Limb (tissue), 2 donors: ENCODE measurements at regions not wholly inside any gene's neighbourhood (a gene's known extent, or its start where the extent isn't known, plus 50 kb on each side); places are given as distances from the start of the nearest gene placed in this dataset.
A peak's percentile ranks its signal among the peaks of the same experiment; 100 is the strongest.

Source experiments
- DNase-seq, 2 donors: peaks; one replicate each; pipeline ENCODE4 v3.0.0-alpha.2; 2016; ENCODE audit errors: extremely low spot score in 2 of 2

DNA sequence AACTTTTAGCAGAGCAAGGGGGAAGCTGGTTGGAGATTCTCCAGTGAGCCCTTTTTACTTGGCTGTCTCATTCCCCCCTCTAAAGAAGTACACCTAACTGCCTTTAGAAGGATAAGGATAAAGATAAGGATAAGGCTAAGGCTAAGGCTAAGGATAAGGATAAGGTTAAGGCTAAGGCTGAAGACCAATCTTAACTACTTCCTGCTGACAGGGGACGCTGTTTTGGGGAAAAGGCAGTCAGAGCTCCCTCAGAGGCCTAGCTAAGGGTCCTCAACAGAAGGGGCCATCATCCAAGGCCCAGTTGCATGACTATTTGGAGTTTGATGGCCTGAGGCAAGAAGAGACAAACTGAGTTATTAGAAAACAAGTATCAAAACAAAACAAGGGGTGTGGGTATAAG, 94.3 kb upstream of the ARPP21 start:
- DNase-seq = no peak

DNA sequence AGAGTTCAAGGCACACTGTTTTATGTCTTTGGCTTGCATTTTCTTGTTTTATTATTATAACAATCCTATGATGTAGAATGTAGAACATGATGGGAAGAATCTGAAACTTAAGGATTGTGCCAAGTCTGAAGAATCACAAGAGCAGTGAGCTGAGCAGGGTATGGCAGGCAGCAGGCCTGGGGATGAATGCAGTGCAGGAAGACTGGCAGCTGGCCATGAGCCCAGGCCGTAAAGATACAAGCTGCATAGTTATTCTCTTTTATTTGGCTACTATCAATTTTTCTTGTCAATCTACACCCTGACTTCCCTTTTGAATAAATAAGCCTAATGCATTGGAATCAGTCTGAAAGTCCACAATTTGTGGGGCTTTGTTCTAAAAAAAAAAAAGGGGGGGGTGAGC, 89.6 kb upstream of the ARPP21 start:
- DNase-seq = no peak

DNA sequence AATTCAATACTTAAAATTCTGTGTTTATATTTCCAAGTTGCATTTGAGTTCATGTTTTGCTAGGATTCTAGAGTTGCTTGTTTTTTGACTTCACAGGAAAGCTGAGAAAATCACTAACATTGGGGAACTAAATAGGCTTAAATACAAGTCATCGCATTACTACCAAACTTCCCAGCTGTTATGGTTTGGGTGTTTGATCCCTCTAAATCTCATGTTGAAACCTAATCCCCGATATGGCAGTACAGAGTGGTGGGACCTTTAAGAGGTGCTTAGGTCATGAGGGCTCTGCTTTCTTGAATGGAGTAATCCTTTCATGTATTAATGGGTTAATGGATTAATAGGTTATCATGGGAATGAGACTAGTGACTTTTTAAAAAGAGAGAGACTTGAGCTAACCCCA, 77.2 kb upstream of the ARPP21 start:
- no peak for DNase-seq

DNA sequence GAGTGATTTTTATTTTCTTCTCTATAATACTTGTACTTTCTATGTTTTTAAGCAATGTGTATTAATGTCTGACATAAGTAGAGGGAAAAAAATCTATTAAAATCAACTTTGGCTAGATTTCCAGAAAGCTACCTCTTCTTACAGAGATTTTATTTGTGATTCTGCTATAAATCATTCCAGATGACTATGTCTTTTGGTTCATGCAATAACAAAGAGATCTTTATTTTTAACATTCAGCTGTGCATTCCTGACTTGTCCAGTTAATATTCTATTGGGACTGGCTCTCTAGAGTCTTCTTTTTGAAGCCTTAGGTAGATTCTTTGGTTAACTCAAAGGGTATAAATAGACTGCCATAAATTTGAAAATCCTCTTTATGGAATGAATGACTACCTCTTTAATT, 74.3 kb upstream of the ARPP21 start:
- peak in 1 of 2 donors; percentile 15 for DNase-seq
